Astrocyte of the hippocampus (primary cell): ENCODE measurements at regions not wholly inside any gene's neighbourhood (a gene's known extent, or its start where the extent isn't known, plus 50 kb on each side); places are given as distances from the start of the nearest gene placed in this dataset.
A peak's percentile ranks its signal among the peaks of the same experiment; 100 is the strongest.
"Not testable (repeated sequence)": the region's sequence is repeated elsewhere in the genome, so short reads cannot be mapped to it uniquely, and the experiment has no call there.

Source experiments
- DNase-seq: peaks from one replicate; pipeline ENCODE4 v3.0.0; 2011; ENCODE audit warnings: low read depth, low spot score

DNA sequence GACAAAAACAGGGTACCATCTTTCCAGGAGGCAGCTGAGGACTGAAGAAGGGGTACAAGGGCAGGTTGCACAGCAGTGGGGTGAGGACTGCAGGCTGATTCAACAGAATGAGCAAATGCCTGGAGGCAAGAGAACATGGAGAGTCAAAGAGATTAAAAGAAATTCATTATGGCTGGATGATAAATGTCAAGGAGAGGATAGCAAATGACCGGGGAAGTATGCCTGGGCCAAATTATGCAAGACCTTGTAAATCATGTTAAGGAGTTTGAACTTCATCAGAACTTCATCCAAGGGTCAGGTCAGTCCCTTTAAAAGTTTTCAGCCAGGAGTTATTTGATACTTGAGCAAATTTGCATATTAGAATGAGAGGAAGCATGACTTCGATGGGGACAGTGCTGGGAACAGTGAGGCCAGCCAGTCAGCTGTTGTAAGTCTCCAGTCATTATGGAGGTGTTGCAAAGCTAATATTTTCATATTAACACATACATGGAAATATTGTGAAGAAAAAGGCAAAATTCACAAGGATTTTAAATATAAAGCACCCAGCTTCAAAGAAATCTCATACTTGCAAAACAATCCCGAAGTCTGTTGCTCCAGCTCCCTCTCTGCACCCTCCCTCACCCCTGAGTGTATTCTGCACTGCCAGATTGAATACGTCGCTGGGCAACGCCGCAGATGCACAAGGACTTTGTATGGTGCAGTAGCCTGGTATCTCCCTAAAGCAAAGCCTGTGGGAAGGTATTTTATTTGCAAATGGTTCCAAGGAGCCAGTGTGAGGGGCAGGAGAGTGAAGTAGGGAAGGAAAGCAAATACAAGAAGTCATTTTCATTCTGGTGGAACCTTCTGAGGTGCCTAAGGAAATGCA, 509.8 kb upstream of the TLE4 start:
- no peak for DNase-seq

DNA sequence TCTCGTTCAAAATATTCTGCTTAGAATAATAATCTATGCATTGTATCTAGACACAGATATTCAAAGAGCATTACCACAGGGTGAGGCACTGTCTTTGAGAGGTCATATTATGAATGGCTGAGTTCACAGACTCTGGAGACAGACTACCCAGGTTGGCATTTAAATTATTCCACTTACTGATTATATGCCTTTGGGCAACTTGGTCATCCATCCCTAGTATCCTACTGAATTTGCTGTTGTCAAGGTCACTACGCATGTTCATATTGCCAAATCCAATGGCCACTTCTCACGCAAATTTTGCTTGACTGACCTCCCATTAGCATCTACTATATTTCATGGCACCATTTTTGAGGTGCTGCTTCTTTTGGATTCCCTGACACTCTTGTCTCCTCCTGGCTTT, 498.6 kb upstream of the TLE4 start:
- no peak for DNase-seq

GRCh38 chr9:79080536-79080935, 491.2 kb upstream of the TLE4 start:
- DNase-seq: no peak

DNA sequence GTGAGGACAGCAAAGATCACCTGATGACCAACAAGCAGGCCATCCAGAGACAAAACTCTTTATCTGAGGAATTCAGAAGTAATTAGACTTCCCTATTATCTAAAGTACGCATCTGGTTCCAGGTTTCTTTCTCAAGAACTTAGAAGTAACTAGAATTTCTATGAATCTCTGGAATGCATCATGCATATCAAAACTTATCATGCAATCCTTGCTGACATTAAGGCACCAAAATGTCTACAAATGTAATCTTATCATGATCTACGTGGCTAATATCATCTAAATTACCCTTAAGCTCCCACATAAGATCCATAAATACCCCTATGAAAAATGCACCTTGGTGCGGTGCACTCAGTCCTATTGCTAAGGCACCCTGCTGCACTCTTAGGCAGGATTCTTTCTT, 488.1 kb upstream of the TLE4 start:
- no peak for DNase-seq

DNA sequence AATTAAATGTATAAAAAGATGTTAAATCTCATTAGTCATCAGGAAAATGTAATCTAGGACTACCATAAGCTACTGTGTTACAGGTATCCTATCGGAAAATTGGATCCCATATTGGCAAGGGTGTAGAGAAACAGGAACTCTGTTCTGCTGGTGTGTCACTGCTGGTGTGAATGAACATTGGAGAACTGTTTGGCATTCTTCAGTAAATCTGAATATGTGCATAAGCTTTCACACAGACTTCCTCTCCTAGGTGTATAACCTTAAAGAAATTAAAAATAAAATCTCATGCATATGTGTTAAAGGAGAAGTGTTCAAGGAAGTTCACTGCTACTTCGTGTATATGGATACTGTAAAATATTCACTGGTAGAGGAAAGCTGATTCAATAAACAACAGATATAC, 484.6 kb upstream of the TLE4 start:
- no peak for DNase-seq

DNA sequence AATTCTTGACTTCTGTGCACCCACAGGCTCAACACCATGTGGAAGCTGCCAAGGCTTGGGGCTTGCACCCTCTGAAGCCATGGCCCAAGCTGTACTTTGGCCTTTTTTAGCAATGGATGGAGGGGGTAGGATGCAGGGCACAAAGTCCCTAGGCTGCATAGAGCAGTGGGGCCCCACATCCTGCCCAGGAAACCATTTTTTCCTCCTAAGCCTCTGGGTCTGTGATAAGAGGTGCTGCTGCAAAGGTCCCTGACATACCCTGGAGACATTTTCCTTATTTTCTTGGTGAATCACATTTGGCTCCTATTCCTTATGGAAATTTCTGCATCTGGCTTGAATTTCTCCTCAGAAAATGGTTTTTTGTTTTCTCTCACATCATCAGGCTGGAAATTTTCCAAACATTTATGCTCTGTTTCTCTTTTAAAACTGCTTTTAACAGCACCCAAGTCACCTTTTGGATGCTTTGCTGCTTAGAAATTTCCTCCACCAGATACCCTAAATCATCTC, 482.7 kb upstream of the TLE4 start:
- DNase-seq: no peak

GRCh38 chr9:79089851-79090250, 481.9 kb upstream of the TLE4 start:
- DNase-seq: not testable (repeated sequence)

DNA sequence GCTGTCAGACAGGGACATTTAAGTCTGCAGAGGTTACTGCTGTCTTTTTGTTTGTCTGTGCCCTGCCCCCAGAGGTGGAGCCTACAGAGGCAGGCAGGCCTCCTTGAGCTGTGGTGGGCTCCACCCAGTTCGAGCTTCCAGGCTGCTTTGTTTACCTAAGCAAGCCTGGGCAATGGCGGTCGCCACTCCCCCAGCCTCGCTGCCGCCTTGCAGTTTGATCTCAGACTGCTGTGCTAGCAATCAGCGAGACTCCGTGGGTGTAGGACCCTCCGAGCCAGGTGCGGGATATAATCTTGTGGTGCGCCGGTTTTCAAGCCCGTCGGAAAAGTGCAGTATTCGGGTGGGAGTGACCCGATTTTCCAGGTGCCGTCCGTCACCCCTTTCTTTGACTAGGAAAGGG, 468.5 kb upstream of the TLE4 start:
- DNase-seq: not testable (repeated sequence)

DNA sequence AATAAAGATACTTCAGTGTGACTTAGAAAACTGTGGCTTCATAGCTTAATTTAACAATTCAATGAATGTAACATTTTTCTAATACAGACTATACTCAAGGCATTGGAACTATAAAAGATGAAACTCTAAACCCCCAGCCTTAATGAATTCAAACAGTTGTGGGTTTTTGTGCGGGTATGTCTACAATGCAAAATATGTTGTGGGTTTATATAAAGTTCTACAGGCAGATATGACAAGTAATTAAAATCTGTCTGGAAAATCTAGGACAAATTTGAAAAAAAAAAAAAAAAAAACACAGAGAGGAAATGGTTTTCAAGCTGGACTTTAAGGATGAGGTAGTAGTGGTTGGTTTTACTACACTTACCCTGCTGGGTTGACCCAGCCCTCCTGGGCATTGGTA, 467.5 kb upstream of the TLE4 start:
- peak; percentile 39 for DNase-seq

DNA sequence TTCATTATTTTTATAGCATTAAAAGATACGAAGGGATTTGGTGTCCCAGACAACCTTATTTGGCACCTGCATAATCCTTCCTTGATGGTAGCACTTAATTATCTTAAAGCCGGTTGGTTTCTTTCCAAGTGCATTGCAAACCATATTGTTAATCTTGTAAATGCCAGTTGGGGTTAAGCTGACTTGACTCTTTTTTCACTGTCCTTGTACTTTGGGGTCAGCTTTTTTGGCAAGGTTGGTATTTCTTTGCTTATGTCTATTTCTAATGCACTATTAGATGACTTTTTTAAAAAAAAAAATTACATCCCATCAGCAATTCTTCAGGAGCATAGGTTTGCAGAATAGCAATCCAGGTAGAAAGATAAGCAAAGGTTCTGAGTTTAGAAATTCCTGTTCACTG, 466.8 kb upstream of the TLE4 start:
- DNase-seq: no peak

- DNase-seq: no peak
Observed at GRCh38 chr9:79107911-79108676, 463.7 kb upstream of the TLE4 start.

DNA sequence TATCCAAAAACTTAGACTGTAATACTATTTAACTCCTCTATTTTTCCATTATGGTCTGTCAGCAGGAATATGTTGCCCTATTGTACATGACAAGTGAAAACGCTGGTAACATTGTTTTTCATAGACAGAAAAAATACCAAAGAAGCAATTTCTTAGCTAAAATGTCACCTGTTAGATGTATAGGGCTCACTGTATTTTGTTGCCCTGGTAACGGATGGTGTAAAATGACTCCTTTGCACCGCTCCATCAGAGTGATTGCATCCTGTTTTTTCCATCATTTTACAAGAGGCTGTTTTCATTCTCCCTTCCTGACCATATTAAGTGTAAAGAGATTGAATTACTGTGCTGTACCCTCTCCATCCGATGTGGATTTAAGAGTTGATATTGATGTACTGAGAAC, 460.1 kb upstream of the TLE4 start:
- DNase-seq: no peak

- DNase-seq: no peak
Observed at GRCh38 chr9:79115176-79115575, 456.6 kb upstream of the TLE4 start.

- no peak for DNase-seq
Observed at GRCh38 chr9:79116041-79116440, 455.7 kb upstream of the TLE4 start.

DNA sequence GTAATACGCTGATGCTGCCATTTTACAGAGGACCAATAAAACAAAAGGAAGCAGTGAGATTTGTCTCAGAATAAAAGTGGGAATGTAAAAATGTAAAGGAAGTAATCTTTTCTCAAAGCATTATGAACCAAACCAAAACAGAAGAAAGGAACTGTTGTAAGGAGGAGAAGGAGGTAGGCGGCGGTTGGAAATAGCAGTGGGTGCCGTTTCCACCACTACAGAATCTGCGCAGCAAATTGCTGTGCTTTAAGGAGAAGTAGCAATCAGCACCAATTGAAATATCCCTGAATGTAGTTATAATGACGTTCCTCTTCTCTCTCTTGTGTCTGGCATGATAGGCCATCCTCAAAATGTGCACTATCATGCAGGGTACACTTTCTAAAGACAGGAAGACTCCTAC, 455.1 kb upstream of the TLE4 start:
- no peak for DNase-seq

DNA sequence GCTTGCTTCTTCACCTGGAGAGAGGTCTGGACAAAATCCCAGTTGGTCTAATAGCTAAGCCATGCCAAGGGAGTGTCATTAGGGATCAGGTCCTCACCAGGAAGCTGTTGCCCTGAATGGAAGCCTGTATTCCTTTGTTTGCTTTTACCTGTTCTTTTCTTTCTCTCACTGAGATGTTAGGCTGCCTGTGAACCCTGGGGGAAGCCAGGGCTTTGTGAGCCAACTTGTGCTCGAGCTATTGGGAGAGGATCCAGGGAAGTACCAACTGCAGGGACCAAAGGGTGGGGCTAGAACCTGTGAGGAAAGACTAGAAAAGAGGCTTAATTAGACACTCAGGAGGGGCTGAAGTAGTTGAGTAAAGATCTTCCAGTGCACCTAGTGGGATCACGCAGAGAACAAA, 451.2 kb upstream of the TLE4 start:
- no peak for DNase-seq

GRCh38 chr9:79120941-79121340, 450.8 kb upstream of the TLE4 start:
- DNase-seq: no peak

DNA sequence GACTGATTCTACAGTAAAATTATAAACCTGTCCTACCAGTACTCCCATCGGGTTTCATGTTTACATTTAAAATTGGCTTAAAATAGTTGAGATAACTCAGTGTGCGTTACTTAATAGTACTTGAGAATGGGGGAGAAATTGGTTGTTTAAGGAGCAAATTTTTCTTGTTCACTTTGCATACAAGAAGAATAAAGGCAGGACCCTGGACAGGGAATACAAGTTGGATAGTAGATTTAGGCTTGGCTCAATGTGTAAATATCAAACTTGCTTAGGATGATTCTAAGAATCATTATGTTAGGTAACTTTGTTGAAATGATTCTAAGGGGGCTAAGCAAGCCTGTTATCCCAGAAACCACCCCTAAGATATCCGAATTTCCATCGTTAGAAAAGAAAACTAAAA, 448.4 kb upstream of the TLE4 start:
- peak; percentile 38 for DNase-seq

DNA sequence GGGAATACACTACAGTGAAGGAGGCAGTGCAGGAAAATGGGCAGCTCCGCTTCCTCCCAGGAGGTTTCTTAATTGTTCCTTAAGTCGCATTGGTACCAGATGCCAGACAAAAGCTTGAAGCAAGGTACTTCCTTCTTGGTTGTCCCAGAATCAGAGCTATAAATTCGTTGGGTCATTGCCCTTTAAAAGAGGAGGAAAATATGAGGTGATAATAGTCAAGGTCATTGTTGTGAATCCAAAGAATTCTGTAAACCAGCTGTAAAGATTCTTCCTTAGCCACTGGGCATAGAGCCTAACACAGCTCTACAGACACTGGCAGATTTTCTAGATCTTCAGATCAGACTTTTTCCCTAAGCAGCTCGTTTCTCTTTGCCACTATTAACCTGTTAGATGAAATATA, 444.1 kb upstream of the TLE4 start:
- no peak for DNase-seq

- DNase-seq: peak; percentile 83
Observed at GRCh38 chr9:79129865-79130480, 441.8 kb upstream of the TLE4 start.

GRCh38 chr9:79131246-79131774, 440.5 kb upstream of the TLE4 start:
- no peak for DNase-seq

DNA sequence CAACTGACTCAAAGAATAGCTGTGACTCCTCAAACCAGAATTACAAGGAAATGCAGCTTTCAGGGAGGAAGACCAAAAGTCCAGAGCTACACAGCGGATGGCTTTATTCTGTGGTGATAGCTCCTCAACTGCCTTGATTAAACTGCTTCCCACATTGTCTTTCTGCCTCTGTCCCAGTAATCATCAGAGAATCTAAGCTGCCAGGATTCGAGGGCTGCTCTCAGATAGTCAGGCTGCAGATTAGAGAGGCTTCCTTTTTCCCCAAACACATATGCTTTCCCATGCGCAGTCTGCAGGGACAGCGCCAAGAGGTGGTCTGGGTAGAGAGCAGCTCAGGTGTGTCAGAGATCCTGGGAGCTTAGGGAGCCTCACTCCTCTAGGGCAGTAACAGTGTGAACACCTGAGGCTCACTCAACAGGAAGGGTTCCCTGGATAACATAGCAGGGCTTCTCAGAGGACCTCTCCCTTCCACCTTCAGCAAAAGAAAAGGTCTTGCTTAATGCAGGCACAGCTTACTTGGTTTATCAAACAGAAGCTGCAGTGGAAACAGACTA, 439.9 kb upstream of the TLE4 start:
- DNase-seq: no peak
